Stimulated activated CD8-positive, alpha-beta memory T cell treated with anti-CD3 and anti-CD28 coated beads, Interleukin-12 subunit alpha, Interleukin-12 subunit beta, amount 100 ng/mL, for 1 hour (primary cell): ENCODE measurements at regions not wholly inside any gene's neighbourhood (a gene's known extent, or its start where the extent isn't known, plus 50 kb on each side); places are given as distances from the start of the nearest gene placed in this dataset.
"Not testable (repeated sequence)": the region's sequence is repeated elsewhere in the genome, so short reads cannot be mapped to it uniquely, and the experiment has no call there.

ENCODE experiments used
- DNase-seq: peaks from one replicate; pipeline ENCODE4 v3.0.0-alpha.2; 2020; ENCODE audit warnings: low read depth

DNA sequence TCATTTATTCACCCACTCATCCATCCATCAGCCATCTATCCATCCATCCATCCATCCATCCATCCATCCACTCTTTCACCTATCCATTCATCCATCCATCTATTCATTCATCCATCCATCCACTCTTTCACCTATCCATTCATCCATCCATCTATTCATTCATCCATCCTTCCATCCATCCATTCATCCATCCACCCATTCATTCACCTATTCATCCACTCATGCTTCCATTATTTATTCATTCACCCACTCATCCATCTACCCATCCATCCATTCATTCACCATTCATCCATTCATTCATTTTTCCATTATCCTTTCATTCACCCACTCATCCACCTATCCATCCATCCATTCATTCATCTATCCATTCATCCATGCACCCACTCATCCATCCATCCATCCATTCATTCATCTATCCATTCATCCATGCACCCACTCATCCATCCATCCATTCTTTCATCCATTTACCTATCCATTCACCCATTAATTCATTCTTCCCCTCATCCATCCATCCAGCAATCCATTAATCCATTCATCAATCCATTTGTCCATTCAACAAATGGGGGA, 360.9 kb downstream of the ADGRD1 start:
- DNase-seq: no peak

DNA sequence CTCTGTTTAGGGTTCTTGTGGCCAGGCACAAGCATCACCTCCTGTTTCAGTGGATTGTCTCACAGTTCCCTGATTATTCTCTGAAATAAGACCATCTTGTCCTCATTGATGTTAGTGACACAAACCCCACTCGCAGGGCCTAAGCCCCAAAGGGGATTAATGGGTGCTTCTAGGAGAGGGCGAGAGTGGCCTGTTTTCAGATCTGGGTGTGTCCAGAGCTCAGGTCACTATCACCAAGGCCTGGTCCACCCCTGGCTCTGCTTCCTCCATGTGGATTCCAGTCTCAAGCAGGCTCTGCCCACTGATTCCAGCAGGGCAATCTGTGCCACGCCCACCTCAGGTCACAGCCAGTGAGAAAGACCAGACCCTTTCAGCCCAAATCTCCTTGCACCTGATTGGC, 361.9 kb downstream of the ADGRD1 start:
- DNase-seq: no peak

DNA sequence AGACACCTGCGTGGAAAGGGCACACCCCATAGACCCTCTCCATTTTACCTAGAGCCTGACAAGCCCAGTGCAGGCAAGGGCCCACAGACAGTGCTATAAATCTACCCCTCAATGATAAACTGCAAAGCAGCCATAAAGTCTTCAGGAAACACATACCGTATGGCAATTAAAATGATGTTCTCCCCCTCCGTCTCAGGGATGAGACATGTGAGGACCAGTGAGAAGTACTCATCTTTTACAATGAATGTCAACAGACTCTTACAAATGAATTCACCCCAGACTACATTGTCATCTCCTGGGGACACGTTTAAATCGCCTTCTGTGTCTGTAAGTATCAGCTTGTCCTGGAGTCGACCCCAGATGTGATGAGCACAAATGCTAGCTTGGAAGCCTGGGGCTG, 362.7 kb downstream of the ADGRD1 start:
- no peak for DNase-seq

DNA sequence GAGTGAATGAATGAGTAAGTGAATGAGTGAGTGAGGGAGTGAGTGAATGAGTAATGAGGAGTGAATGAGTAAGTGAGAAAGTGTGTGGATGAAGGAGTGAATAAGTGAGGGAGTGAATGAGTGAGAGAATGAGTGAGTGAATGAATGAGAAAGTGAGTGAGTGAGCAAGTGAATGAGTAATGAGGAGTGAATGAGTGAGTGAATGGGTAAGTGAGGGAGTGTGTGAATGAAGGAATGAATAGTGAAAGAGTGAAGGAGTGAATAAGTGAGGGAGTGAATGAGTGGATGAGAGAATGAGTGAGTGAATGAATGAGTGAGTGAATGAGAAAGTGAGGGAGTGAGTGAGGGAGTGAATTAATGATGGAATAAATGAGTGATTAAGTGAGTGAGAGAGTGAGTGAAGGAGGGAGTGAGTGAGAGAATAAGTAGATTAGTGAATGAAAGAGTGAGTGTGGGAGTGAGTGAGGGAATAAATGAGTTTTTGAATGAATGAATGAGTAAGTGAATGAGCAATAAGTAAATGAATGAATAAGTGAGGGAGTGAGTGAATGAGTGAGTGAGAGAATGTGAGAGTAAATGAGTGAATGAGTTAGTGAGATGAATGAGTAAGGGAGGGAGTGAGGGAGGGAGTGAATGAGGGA, 364.5 kb downstream of the ADGRD1 start:
- no peak for DNase-seq

DNA sequence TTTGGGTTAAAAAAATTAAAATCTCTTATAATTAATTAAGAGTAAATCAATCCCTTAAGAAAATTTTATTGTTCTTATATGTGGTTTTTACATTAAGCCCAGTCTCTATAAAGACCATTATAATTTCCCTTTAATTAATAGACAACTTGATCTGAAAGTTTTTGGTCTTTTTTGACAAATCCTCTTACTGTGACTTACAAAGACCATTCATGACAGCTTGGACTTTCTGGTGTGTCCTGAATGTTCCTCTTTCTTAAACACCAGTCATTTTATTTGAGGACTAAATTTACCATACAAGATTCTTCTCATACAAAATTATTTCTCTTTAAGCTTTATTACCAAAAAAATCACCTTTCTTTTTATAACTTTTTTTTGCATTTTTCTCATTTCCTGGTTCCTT, 368.3 kb downstream of the ADGRD1 start:
- no peak for DNase-seq

DNA sequence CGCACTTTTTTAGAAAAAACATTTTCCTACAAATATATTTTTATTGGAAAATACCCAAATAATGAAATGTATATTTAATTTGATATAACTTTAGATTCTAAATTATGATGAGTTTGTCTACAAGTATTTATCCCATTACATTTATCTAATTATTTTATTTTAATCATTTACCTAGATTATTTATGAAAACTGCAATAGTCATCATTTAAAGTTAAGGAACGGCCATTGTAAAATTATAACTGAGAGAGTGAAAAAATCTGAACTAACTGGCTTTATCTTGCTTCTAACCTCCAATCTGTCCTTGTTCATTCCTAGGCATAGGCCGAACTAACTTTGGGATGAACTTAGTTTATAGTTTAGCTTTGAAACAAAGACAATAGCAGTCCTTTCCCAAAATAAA, 368.8 kb downstream of the ADGRD1 start:
- not testable (repeated sequence) for DNase-seq

DNA sequence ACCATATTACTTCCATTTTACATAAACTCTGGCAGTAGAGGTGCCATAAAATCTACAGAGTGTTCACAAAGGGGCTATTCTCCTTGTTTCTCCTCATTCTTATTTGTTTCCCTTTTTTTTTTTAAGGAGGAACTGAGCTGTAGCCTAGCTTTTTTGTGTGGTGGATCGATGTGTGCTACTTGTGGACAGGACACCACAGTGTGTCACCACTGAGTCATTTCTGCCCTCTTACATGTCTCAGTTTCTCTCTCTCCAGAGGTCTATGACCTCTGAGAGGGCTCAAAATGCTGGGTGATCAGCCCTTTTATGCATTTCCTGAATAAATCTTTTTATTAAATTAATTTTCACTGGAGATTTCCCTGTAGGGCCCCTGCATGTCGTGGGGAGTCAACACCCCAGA, 370.2 kb downstream of the ADGRD1 start:
- DNase-seq: no peak

DNA sequence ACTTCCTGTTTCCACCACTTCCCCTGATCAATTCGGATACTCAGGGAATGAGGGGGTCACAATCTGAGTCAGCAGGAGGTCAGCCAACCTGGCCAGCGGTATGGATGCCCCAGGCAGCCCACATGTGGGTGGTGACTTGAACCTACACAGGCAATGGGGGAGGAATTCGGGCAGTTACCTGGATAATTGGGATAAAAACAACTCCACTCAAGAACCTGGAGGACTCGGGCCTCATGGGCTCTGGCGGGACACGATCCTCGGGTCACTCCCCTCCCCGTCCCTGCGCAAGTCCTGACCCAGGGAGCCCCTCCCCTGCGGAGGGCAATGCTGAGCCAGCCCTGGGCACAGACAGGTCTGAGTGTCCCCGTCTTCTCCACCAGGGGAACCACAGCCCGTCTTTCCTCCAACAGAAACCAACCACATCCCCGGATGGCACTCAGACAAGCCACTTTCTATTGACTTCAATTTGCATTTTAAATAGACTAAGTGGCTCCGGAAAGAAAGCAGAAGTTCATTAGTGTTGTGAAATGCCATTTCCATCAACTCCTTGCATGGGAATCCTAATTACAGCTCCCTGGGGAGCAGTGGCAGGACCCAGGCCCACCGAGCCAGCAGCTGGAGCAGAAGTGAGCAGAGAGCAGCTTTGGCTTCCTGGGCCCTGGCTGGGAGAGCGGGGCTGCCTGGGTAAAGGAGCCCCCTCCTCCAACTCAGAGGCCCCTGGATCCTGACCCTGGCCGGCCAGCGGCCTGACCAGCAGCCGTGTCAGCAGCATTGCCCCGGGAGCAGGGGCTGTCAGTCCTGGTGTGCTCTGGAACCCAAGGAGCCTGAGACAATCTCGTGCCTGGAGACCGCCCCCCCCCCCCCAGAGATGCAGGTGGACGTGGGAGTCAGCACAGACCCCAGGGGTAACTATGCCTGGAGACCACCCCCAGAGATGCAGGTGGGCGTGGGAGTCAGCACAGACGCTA, 374.1 kb downstream of the ADGRD1 start:
- no peak for DNase-seq

DNA sequence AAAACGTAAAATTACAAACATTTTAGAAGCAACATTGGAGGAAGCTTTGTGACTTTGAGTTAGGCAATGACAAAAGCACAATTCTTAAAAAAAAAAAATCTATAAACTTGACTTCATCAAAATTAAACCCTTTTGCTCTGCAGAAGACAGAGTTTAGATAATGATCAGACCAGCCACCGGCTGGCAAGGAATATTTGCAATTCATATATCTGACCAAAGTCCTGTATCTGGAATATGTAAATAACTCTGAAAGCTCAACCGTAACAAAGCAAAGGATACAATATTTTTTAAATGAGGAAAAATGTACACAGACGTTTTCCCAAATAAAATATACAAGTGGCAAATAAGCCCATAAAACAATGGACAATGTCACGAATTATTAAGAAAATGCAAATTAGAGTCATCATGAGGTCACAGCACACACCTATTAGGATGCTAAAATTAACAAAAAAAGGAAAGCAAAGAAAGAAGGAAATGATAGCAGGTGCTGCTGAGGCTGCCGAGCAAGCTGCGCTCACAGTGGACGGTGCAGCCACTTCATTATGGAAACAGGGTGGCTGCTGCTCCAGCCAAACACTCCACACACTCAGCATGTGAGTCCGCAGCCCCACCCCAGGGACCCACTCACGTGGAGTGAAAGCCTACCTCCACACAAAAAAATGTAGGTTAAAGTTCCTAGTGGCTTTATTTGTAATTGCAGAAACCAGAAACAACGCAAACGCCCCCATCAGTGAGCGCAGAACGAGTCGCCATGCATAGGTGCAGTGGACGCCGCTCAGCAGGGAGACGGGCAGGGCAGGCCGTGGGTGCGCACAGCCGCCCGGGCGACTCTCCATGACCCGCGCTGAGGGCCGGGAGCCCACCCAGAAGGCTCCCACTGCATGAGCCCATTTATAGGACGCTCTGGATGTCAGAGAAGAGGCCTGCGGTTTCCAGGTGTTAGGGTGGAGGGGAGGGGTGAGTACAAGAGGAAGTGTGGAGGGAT, 375.4 kb downstream of the ADGRD1 start:
- not testable (repeated sequence) for DNase-seq

DNA sequence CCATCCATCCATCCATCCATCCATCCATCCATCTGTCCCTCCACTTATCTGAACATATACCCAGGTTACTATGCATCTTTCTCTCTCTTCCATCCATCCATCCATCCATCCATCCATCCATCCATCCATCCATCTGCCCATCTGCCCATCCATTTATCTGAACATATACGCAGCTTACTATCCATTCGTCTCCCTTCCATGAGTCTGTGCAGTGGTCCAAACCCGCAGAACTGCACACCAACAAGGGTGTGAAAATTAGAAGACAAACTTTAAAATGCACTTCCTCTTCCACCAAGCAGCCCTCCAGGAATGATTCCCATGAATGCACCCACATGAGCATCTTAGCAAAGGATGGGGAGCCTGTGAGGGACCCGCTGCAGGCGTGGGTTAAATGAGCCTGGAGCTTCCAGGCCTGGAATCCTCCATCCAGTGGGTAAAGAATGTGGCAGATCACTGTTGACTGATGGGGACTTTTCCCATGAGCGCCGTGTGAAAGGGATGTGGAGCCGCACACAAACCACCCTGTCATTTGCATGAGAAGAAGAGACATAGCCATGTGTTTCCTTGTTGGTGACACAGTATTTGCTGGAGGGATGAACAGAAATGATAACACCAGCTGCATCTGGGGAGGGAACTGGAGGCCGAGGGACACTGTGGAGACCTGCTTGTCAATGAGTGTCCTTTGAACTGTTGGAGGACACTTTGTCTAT, 376.6 kb downstream of the ADGRD1 start:
- no peak for DNase-seq

DNA sequence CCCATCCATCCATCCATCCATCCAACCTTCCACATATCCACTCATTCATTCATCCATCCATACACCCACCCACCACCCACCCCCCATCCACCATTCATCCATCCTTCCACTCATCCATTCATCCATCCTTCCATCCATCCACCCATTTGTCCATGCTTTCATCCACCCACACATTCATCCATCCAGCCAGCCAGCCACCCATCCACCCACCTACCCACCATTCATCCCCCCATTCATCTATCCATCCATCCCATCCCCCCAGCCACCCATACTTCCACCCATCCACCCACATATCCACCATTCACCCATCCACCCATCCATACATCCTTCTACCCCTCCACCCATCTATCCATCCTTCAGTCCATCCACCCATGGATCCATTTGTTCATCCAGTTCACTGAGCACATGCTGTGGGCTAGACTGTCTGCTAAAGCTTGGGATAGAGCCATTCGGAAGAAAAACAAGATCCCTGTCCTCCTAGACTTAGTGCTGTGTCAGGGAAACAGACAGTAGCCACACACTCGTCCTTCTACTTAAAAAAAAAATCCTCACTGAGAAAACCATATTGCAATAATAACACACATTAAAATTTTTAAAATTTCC, 377.5 kb downstream of the ADGRD1 start:
- no peak for DNase-seq

DNA sequence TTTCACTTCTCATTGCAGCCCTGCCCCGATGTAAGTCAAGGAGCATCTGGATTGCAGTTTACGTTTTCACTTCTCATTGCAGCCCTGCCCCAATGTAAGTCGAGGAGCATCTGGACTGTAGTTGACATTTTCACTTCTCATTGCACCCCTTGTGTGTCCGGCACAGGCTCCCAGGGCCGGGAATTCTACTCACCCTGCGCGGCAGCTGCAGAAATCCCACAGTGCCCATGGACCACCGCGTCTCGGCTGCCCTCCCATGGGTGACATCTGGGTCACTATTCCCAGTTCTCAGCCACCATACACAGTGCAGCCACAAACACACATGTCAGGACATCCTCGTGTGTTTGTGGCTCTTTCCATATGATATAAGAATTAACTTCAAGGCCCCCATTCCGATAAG, 378.5 kb downstream of the ADGRD1 start:
- no peak for DNase-seq

DNA sequence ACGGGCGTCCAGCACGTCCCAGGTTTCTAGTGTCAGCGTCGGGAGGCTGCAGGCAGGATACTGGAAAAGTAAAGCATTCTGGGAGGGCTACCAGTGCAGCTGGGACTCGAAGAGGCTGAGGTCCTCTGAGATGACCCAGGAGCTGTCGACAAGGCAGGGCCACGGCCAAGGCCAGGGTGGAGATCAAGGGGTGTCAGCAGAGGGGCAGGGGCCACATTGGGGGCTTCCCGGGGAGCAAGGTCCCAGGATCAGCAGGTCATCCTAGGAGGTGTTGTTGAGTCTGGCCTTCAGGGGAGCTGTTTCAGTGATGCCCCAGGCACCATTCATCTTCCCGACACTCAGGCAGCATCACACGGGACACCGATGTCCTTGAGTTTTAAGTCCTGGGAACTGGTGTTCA, 377.8 kb upstream of the SFSWAP start:
- no peak for DNase-seq

DNA sequence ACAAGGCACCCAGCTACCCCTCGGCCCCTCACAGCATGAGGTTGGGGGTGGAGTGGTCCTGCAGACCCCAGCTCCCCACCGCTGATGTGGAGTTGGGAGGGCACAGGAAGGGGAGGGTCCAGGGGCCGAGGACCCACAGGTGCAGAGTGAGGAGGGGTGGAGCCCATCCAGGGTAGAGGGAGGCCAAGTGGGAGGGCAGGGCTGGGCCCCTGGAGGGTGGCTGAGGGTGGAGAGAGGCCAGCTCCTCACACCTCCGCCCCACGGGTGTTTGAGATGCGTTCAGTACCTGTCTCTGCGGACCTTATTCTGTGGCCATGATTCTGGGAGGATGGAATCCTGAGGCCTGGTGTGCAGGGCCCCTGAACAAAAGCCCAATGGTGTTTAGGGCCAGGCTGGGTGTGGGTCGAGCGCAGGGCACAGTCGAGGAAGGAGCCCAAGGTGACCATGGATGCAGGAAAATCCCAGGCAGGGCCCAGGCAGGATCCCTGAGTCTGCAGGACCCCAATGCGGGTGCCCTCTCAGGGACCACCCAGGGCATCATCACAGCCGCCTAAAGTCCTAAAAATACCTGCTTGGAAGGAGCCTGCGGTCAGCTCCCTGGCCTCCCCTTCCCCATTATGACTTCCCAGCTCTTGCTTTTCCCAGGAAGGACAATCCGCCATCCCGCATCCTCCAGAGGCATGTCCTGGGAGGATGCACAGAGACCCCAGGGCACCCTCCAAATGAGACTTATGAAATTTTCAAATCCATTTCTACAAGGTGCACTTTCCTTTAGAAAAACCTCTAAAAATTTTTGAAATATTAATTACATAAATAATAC, 377.1 kb upstream of the SFSWAP start:
- DNase-seq: no peak

DNA sequence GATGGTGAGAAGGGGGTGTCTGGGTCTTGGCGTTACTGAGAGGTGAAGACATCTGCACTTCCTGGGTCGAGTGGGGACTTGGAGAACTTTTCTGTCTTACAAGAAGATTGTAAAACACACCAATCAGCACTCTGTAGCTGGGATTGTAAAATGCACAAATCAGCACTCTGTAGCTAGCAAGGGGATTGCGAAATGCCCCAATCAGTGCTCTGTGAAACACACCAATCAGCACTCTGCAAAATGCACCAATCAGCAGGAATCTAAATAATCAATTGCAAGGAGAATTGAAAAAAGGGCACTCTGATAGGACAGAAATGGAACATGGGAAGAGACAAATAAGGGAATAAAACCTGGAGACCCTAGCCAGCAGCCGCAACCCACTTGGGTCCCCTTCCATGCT, 376.1 kb upstream of the SFSWAP start:
- no peak for DNase-seq

DNA sequence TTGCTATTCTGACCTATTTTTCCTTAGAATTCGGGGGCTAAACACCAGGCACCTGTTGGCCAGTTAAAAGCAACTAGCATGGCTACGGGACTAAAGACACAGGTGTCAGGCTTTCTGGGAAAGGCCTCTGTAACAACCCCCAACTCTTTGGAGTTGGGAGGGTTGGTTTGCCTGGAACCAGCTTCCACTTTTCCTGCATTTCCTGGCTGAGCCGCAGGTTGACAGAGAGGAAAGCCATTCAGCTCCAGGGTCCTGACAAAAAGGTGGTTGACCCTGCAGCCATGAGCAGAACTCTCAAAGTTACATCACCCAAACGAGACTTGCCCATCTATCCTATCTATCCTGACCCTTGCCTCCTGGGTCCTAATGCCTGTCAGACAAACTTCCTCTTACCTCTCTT, 375.4 kb upstream of the SFSWAP start:
- no peak for DNase-seq

DNA sequence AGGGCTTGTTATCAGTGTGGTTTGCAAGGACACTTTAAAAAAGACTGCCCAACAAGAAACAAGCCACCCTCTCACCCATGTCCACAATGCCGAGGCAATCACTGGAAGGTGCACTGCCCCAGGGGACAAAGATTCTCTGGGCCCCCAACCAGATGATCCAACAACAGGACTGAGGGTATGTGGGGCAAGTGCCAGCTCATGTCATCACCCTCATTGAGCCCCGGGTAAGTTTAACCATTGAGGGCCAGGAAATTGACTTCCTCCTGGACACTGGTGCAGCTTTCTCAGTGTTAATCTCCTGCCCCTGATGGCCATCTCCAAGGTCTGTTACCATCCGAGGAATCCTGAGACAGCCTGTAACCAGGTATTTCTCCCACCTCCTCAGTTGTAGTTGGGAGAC, 373.0 kb upstream of the SFSWAP start:
- not testable (repeated sequence) for DNase-seq

DNA sequence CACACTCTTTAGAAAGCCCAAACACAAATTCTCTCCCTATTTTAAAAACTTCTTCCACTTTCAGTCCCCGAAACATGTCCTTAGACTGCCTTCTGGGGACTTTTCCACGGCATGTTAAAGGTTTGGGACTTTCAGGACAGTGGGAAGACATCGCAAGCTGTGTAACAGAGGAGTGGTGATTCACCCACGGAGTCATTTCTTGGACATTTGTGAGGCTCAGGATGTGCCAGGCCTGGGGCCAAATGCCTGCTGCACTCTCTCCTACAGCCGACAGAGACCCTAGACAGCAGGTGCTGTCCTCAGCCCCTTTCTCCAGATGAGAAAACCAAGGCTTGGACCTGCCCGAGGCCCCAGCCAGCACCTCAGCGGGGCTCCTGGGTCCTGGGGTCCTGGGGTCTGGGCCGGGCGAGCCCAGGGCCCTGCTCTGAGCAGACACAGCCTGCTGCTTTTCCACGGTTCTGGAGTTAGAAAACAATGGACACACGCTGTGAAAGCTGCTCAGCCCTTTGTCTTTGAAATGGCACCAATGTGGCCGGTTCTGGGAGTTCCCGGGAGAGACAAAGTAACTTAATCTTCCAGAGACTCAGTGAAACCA, 370.2 kb upstream of the SFSWAP start:
- no peak for DNase-seq

DNA sequence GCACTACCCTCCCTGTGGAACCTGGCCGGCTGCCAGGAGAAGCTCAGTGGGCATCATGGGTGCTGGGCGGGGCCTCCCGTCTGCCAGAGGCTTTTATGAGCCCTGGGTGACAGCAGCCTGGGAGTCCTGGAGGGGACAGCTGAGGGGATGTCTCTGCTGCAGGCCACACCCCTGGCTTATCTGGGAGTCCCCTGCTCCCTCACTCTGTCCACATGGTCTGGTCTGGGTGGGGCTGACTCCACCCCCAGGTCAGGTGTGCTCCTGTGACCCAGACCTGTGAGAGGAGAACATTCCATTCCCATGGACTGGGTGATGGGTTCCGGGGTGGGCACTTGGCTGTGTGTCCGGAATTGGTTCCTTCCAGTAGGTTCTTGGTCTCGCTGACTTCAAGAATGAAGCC, 369.3 kb upstream of the SFSWAP start:
- DNase-seq: not testable (repeated sequence)

DNA sequence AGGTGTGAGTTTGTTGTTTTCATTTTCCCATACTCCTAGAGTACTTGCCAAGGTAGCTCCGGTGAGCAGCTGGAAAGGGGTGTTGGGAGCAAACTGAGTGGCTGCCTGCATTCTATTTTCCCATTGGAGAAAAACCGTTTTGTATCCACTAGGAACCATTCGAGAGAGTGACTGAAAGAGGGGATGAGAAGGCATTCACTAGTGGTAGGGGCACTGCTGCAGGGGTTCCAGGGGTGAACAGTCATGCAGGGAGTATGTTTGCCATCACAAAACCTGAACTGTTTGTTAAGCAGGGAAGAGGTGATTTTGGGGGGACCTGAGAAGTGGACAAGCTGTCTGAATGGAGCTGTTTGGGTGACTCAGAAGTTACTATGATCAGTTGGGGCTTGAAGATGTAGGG, 367.5 kb upstream of the SFSWAP start:
- DNase-seq: not testable (repeated sequence)
